ENCODE measurements at regions not wholly inside any gene's neighbourhood (a gene's known extent, or its start where the extent isn't known, plus 50 kb on each side); places are given as distances from the start of the nearest gene placed in this dataset.
"Not testable (repeated sequence)": the region's sequence is repeated elsewhere in the genome, so short reads cannot be mapped to it uniquely, and the experiment has no call there.

DNA sequence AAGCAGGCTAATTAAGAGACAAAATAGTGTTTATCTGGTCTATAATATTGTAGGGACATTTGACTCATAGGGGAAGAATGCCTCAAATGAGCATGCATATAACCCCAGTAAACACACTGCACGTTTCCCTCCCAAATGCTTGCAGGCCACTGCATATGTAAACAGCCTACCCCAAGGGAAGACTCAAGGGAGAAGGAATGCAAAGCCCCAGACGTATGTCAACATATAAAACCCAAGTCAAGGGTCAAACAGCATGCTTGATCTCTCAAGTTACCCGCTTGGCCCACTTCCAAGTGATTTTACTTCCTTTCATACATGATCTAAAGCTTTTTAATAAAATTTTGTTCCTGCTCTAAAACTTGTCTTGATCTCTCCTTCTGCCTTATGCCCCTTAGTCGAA is 1090.0 kb downstream of the OTOL1 start:
- Histone ChIP-seq H3K27ac (ENCODE audit: low read length) (no peak overlapping the region), H3K79me2 (ENCODE audit: low read length) (no peaks in the 10 kb centered on the region), H3K36me3 (replicated peaks; ENCODE audit: low read depth, low read length) (peaks cover 12% of the 10 kb centered on the region), H3K4me1 (ENCODE audit: low read length) (peaks cover 14% of the 10 kb centered on the region), H3K4me2 (ENCODE audit: low read length) (no peak overlapping the region), H3K9me3 (ENCODE audit: insufficient read depth, low read length) (peaks cover 13% of the 10 kb centered on the region), H3K27me3 (ENCODE audit: low read depth, low read length) (no peaks in the 10 kb centered on the region), H3K4me3 (ENCODE audit: low read length) (no peak overlapping the region), H3K9ac (ENCODE audit: low read length) (no peak overlapping the region), H4K20me1 (ENCODE audit: insufficient read depth, low read length) (no peaks in the 10 kb centered on the region), H2AFZ (ENCODE audit: low read depth, low read length) (no peak overlapping the region)
- TF ChIP-seq CTCF (IDR thresholded peaks at IDR 0.05; ENCODE audit: low read depth, low read length) (no peak), EZH2phosphoT487 (IDR thresholded peaks at IDR 0.05; ENCODE audit: low read depth) (no peak)

DNA sequence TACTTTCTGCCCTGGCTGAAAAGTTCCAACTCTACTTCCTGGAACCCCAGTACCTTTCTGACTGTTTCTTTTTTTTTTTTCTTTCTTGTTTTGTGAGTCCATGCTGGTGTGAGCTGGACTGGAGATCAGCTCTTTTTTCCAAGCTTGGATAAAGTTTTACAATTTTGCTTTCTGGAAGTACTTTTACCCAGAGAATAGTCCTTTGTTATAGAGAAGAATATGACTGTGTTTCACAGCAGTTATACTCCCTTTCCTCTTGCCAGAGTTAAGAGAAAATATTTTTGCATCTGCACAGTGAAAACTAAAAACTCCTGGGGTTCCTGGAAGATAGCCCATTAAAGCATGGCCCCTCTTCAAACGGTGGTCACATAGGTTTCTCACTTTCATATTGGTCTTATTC is 1100.6 kb downstream of the OTOL1 start:
- Histone ChIP-seq H3K9ac (ENCODE audit: low read length) (no peak overlapping the region), H3K27ac (ENCODE audit: low read length) (no peak overlapping the region), H3K36me3 (replicated peaks; ENCODE audit: low read depth, low read length) (no peaks in the 10 kb centered on the region), H3K79me2 (ENCODE audit: low read length) (no peaks in the 10 kb centered on the region), H3K4me3 (ENCODE audit: low read length) (no peak overlapping the region), H3K27me3 (ENCODE audit: low read depth, low read length) (no peaks in the 10 kb centered on the region), H3K4me2 (ENCODE audit: low read length) (no peak overlapping the region), H2AFZ (ENCODE audit: low read depth, low read length) (no peak overlapping the region), H3K4me1 (ENCODE audit: low read length) (no peaks in the 10 kb centered on the region), H3K9me3 (ENCODE audit: insufficient read depth, low read length) (no peaks in the 10 kb centered on the region), H4K20me1 (ENCODE audit: insufficient read depth, low read length) (no peaks in the 10 kb centered on the region)
- TF ChIP-seq EZH2phosphoT487 (IDR thresholded peaks at IDR 0.05; ENCODE audit: low read depth) (no peak), CTCF (IDR thresholded peaks at IDR 0.05; ENCODE audit: low read depth, low read length) (no peak)

DNA sequence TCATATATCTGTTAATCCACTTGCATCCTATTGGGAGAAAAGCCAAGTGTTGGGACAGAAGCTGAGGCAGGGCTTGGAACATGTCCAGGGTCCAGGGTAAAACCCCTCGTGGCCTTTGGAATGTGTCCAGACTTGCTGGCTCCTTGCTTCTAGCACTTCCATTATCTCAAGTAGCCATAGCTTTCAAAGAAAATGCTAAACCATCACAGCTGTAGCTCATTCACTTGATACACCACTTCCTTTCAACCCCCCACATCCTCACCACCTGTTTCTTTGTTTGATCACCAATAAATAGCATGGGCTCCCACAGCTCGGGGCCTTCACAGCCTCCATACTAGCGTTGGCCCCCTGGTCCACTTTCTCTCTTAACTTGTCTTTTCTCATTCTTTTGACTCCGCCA is 1101.9 kb downstream of the OTOL1 start:
- H3K27ac ChIP-seq (ENCODE audit: low read length); H3K79me2 ChIP-seq (ENCODE audit: low read length); H3K36me3 ChIP-seq (replicated peaks; ENCODE audit: low read depth, low read length); H3K9ac ChIP-seq (ENCODE audit: low read length); H2AFZ ChIP-seq (ENCODE audit: low read depth, low read length); H3K4me3 ChIP-seq (ENCODE audit: low read length); H3K4me1 ChIP-seq (ENCODE audit: low read length); H3K9me3 ChIP-seq (ENCODE audit: insufficient read depth, low read length); H4K20me1 ChIP-seq (ENCODE audit: insufficient read depth, low read length); H3K27me3 ChIP-seq (ENCODE audit: low read depth, low read length); H3K4me2 ChIP-seq (ENCODE audit: low read length): not testable (repeated sequence)

DNA sequence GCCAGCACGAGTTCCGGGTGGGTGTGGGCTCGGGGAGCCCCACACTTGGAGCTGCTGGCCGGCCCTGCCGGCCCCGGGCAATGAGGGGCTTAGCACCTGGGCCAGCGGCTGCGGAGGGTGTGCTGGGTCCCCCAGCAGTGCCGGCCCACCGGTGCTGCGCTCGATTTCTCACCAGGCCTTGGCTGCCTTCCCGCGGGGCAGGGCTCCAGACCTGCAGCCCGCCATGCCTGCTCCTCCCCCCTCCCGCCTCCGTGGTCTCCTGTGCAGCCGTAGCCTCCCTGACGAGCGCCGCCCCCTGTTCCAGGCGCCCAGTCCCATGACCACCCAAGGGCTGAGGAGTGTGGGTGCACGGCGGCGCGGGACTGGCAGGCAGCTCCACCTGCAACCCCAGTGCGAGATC is 1103.1 kb downstream of the OTOL1 start:
- not testable (repeated sequence) for H3K27me3 ChIP-seq (ENCODE audit: low read depth, low read length); H4K20me1 ChIP-seq (ENCODE audit: insufficient read depth, low read length); H3K36me3 ChIP-seq (replicated peaks; ENCODE audit: low read depth, low read length); H2AFZ ChIP-seq (ENCODE audit: low read depth, low read length); H3K9ac ChIP-seq (ENCODE audit: low read length); H3K27ac ChIP-seq (ENCODE audit: low read length); H3K4me1 ChIP-seq (ENCODE audit: low read length); H3K79me2 ChIP-seq (ENCODE audit: low read length); H3K4me2 ChIP-seq (ENCODE audit: low read length); H3K4me3 ChIP-seq (ENCODE audit: low read length); H3K9me3 ChIP-seq (ENCODE audit: insufficient read depth, low read length)

- H3K4me3 ChIP-seq (ENCODE audit: low read length): no peak overlapping the region
- H2AFZ ChIP-seq (ENCODE audit: low read depth, low read length): no peak overlapping the region
- H3K27ac ChIP-seq (ENCODE audit: low read length): no peak overlapping the region
- no peaks in the 10 kb centered on the region for H3K4me1 ChIP-seq (ENCODE audit: low read length)
- no peaks in the 10 kb centered on the region for H4K20me1 ChIP-seq (ENCODE audit: insufficient read depth, low read length)
- no peaks in the 10 kb centered on the region for H3K27me3 ChIP-seq (ENCODE audit: low read depth, low read length)
- no peak overlapping the region for H3K9ac ChIP-seq (ENCODE audit: low read length)
- H3K4me2 ChIP-seq (ENCODE audit: low read length): no peak overlapping the region
- no peaks in the 10 kb centered on the region for H3K36me3 ChIP-seq (replicated peaks; ENCODE audit: low read depth, low read length)
- no peak for TF ChIP-seq EZH2phosphoT487 (IDR thresholded peaks at IDR 0.05; ENCODE audit: low read depth)
- no peak for TF ChIP-seq CTCF (IDR thresholded peaks at IDR 0.05; ENCODE audit: low read depth, low read length)
- no peaks in the 10 kb centered on the region for H3K9me3 ChIP-seq (ENCODE audit: insufficient read depth, low read length)
- H3K79me2 ChIP-seq (ENCODE audit: low read length): no peaks in the 10 kb centered on the region
Observed at GRCh38 chr3:162601101-162601670, 1104.6 kb downstream of the OTOL1 start.

Data from OCI-LY3 (cell line).